Muscle of back (tissue), 3 donors: ENCODE measurements at regions not wholly inside any gene's neighbourhood (a gene's known extent, or its start where the extent isn't known, plus 50 kb on each side); places are given as distances from the start of the nearest gene placed in this dataset.
"Not testable (repeated sequence)": the region's sequence is repeated elsewhere in the genome, so short reads cannot be mapped to it uniquely, and the experiment has no call there.

Experiments
- DNase-seq, 3 donors: peaks; one replicate each; pipeline versions ENCODE4 v3.0.0 to v3.0.0-alpha.2; 2013

DNA sequence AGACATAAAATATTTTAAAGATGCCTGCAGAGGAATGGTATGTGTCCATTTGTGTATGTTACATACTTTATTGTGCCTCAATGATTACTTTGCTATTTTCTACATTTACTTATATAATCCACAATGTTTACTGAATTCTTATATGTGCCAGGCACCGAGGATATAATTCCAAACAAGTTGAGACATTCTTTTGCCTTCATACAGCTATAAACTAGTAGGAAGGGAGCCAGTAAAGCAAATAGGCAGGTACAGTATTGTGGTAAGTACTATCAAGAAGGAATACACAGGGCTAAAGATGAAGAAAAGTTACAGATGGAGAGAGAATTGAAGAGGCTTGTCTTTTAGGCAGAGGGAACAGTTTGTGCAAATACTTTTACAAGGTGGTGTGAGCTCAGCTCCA, 131.6 kb downstream of the DISP1 start:
- no peak for DNase-seq

DNA sequence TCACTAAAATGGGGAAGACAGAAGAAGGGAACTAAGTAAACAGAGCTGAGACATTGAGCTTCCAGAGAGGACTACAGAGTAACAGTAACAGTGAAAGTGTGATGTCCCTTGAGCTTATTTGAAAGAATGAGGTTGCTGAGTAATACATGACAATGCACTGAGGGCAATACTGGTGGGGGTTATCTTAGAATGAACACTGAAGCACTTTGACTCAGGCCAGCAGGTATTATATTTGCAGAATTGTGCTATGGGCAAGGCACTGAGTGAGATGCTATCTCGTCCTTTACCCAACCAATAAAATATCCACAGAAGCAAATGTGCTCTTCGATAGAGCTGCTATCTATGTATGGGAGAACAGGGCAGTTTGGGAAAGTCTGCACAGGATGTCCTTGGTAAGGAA, 133.2 kb downstream of the DISP1 start:
- no peak for DNase-seq

DNA sequence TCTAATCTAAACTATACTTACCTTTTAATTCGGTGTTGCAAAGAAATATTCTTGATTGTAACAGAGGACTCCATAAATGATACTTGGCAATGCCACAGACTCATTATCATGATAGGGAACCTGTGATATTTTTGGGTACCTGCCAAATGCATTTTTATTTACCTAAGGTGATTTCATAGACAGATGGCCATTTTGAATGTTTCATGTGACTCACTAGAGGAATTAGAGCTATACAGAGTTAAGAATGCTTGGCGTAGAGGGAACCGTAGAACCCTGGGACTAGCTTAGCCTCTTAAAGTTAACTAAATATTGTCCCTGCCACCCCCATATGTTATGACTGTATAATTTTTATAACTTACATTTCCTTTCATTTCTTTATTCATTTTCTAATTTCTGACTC, 136.1 kb downstream of the DISP1 start:
- no peak for DNase-seq

DNA sequence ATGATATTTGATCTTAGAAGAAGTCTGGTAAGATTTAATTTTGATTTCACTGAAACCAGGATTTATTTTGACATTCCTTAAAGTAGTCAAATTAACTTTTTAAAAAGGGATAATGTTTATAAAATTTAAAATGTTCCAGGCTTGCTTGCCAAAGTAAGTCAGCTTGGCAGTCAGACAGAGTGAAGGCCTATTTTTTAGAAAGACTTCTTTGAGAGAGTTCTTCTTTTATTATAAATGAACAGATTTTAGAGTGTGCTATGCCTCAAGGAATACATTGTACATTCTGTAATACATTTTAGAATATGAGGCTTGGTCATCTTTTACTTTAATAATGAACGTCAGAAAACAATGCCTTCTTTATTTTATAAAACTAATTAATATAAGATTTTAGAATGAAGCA, 138.7 kb downstream of the DISP1 start:
- peak in 2 of 3 donors; percentile 48 to 77 for DNase-seq

DNA sequence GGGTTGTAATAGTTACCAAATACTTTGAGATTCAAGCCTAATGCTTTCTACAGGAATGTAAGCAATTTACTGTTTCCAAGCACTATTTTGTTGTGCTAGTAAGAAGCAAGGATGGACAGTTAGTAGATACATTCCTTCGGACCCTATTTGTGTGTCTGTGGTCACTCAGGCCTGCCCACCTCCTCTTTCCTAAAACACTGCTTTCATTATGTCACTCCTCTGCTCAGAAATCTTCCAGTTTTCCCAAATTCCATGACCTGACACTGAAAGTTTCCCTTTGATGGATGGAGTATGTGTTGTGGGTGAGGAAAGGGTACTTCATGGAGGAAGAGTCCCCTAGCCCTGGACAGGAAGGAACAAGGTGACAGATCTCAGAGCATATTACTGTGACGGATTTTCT, 141.1 kb downstream of the DISP1 start:
- DNase-seq: no peak

GRCh38 chr1:222956601-222957000, 141.8 kb downstream of the DISP1 start:
- no peak for DNase-seq

DNA sequence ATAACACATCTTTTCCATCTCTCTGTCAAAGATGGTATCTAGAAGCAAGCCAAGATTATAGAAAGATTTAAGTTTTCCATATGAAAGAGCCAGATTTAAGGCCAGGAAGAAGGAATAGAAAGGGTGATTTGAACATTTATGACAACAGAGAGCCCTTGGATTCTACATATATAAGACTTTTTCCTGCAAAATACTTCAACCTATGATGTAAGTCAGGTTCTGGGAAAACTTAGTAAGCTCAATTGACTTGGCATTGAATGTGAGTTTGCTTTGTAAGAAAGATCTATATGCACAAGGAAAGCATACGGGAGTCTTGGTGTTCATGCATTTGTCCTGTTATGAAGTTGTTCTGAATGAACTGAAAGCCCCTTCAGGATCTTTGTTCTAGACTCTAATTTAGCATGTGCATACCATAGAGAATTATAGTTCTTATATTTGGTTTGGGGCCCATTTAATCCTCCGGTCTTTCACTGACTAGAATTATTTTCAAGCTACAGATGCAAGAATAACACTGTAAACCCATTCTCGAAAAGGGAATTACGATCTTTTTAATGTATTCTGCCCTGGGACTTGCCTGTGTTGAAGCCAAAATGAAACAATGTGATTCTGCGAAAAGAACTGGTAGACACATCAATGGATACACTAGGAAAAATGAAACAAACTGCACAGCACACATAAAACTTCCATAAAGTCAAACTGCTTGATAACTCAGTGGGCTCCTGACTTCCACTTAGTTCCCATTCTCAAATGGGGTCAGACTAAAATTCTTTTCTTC, 152.8 kb downstream of the DISP1 start:
- DNase-seq: peak in 2 of 3 donors; percentile 42 to 66

DNA sequence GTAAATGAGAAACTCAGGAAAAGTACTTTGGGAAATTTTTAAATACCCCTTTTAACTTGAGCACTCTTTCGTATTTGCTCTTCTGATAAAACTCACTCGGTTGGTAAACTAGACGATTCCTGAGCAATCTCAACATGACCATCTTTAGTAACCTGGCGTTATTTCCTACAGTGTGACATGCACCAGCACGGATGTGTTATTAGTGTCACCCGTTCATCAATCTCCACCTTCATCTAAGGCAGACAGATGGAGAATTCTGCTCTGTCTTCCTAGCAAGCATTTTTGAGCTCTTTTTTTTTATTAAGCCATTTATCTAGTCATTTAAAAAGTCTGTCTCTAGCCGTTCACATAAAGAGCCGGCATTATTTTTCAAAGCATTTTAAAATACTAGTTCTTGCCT, 155.2 kb downstream of the DISP1 start:
- no peak for DNase-seq

DNA sequence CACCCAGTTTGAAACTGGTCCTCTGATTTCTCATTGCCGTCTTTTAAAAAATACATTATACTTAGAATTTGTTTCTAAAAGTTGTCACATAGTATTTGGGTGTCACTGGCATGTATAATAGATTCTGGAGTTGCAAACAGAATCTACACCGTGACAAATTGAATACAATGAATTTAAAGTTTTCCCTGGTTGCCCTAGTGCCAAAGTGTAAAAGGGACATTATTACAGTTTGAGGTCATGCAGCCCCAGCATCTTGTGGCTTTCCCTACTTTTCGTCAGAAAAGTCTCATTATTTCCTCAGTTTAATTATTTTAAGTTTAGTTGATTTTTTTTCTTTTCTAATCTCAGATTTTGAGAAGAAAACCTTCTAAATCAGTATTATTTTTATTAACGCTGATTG, 155.9 kb downstream of the DISP1 start:
- no peak for DNase-seq

DNA sequence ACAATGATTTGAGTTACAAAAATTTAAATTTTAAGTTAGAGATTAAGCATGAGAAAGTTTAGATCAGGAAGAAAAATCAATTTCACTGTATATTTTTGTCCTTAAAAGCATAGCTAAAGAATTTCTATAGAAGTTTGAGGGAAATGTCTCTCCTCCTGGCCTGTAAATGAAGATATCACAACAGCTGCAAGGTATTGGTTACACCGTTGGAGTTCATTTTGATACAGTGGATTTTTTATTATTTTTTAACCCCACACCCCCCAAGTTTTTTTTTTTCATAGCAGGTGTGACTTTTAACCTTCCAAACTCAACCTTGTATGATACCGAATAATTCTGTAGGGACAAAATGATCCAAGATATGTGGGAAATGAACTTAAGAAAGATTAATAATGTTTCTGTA, 156.3 kb downstream of the DISP1 start:
- DNase-seq: no peak

- no peak for DNase-seq
These were observed 158.7 kb downstream of the DISP1 start for GRCh38 chr1:222973561-222973960.

DNA sequence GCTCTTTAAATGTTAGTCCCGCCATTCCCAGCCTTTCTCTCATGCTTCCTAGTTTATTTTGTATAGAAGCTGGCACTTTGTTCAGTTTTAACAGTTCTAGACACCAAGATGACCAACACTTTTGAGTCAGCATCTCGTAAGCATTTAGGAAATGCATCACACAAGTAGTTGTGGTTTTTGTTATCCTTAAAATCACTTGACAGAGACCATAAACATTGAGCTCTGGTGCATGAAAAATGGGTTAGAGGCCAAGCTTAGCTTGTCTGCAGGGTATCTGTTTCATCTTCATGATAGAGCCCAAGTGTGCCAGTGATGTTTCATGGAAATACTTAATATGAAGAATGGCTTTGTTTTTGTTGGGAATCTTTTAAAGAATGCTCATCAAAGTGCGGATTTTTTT, 159.7 kb downstream of the DISP1 start:
- peak in 1 of 3 donors; percentile 51 for DNase-seq

DNA sequence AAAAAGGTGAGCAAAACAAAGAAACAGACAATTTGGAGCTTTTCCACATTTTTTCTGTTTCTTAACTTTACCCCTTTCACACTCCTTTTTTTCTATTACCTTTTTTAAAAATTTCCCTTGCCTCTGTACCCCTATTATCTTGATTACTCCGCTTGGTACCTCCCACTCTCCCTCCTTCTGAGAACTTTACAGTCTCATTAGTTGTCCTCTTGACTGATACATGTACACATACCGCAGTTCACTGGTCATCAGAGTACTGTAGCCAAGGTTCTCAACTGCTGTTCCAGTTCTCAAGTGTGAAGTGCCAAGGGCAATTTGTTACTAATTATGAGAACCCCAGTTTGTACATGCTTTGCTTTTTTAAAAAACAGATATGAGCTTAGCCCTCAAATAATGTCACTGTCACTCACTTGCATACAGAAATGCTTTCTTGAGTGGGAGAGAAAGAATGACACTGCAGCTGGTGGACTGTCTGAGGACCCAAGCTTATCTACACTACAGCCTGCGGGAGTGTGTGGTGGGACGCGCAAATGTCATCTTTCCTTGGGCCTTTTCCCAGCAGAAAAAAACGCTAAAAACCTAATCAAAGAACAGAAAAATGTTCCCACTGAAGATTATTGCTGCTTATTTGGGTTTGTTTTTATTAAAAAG, 160.8 kb downstream of the DISP1 start:
- DNase-seq: no peak

DNA sequence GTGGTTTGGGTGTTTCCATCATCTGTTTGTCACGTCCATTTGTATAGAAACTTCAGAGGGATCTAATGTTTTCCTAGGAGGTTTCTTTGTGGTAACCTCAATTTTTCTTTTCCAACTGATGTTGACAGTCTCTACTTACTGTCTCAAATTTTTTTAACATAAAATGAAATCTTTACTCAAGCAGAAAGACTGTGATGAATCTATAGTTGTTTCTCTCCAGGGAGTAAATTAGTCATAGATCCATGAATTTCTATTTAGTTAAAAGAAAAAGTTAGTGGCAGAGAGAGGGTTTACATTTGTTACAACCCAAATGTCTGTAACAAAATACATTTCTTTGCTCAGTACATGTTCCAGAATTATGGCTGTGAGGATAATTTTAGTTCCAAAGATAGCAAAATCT, 161.6 kb downstream of the DISP1 start:
- DNase-seq: no peak

- DNase-seq: not testable (repeated sequence)
These were observed 162.5 kb downstream of the DISP1 start for GRCh38 chr1:222977294-222977693.

GRCh38 chr1:222979561-222979960, 163.5 kb downstream of the TLR5 start:
- no peak for DNase-seq

DNA sequence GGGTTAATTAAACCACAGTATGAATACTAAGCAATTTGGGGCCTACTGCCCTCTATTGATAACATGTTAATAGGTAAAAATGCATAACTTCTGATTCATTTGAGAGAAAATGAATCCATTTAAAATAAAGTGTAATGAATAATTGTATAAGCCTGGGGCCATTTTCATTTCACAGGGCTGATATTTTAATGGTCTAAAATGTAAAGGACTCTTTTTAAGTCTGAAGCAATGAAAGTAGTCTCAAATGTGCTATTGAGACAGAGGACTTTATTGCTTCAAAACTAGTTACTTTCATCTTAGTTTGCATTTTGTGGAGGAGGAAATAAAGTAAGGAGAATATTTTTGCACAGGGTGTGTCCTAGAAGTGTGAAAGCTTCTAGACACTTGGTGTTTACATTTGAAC, 155.4 kb downstream of the TLR5 start:
- DNase-seq: no peak

DNA sequence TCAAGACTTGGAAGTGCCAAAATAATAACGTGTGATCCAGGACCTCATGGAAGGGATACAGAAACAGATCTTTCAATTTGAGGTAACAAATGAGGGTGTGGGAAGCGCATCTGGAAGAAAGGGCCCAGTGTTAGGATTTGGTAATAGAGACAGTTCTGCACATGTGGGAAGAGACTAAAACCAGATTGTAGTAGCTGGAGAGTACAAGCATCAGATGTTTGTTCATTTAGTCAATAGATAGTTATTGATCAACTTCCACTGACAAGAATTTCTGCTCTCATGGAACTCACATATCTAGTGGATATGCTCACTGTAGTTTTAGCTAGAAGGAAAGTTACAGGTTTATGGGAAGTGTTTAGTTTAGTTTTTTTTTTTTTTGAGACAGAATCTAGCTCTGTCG, 153.6 kb downstream of the TLR5 start:
- no peak for DNase-seq

DNA sequence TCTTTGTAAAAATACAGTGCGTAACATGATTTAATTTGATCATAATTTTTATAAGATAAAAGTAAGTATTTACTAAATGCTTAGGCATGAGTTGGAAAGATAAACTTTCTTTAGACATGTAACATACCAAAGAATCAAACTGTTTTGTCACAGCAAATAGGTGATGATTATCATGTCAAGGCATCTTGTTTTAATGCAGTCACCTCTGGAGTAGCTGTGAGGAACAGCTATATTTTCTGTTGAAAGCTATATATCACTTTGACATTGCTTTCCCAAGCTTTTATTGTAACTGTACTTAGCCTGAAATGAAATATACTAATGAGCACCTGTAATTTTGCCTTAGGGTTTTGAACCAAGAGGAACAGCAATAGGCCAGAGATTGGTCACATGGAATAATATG, 151.9 kb downstream of the TLR5 start:
- no peak for DNase-seq

DNA sequence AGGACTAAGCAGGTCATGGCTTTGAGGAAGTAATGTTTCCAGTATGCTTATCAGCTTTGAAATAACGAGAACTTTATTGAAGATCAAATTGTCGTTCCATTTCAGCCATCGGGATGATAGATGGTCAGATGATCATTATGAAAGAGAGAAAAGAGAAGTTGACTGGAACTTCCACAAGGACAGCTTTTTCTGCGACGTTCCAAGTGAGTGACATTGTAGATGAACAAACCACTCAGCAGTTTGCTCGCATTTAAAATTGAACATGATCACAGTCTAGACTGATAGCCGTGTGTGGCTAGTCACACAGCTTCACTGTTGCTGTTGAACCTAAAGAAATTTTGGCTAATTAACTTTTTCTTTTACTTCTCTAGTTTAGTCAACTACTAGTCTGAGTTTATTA, 151.1 kb downstream of the TLR5 start:
- DNase-seq: no peak

DNA sequence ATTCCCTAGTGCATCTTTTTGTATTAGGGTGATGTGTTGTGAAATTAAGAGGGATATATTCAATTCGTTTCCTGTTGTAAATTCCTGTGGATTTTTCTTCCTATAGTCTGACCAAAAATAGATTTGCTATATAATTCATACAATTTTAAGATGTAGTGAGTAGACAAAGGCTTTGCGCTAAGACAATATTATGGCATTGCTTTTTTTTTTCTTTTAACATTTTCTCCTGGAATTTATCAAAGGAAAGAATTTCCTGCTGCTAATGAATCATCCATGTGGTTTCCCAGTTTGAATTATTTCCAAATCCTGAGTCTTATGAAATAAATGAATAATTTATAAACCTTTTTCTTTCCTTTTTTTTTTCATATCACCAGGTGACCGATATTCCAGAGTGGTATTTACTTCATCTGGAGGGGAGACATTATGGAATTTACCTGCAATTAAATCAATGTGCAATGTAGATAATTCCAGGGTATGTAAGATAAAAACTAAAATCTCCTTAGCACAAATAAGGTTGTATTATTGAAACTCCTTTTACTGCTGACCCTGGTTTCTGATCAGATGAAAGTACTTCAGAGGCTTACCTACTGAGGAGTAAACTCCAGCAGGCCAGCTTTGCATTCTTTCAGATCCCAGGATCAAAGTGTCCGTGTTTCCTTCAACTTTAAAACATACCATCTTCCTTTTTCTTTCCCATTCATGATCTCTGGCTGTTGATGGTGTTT, 148.4 kb downstream of the TLR5 start:
- peak in 1 of 3 donors; percentile 47 for DNase-seq

- DNase-seq: no peak
These were observed 147.8 kb downstream of the TLR5 start for GRCh38 chr1:222995236-222995580.

GRCh38 chr1:222995620-222996309, 147.3 kb downstream of the TLR5 start:
- DNase-seq: no peak
